H1 (cell line): ENCODE measurements at regions not wholly inside any gene's neighbourhood (a gene's known extent, or its start where the extent isn't known, plus 50 kb on each side); places are given as distances from the start of the nearest gene placed in this dataset.

ENCODE experiments used
- CTCF ChIA-PET: fragments of 300-600 bp; sonication (Branson Sonifier 250); formaldehyde crosslinking; loops from one replicate; lab custom pipeline; 2021; ENCODE audit not compliant: partially characterized antibody; lab: Charles Lee
- POLR2A ChIA-PET: fragments of 300-600 bp; sonication (Branson Sonifier 250); formaldehyde crosslinking; loops from one replicate; lab custom pipeline; 2021; ENCODE audit warnings: inconsistent platforms; ENCODE audit not compliant: partially characterized antibody; lab: Charles Lee
- DNase-seq, 2 experiments: peaks; one replicate each; pipeline versions ENCODE4 v3.0.0 to v3.0.0-alpha.2; 2010 to 2022; ENCODE audit warnings: low spot score in 2 of 2, low read depth in 1 of 2, mixed read lengths in 1 of 2
- FAIRE-seq: peaks from 2 replicates; lab custom pipeline; 2011; peaks lifted over from hg19 to GRCh38; lab: Jason Lieb, UNC
- H2AFZ ChIP-seq: 2 replicates; pipeline ENCODE4 v1.8.1; 2012; ENCODE audit warnings: low read length, inconsistent platforms
- H2AK5ac ChIP-seq: 2 replicates; pipeline ENCODE4 v1.6.1; 2013; ENCODE audit warnings: low read depth, low read length
- H2BK120ac ChIP-seq: replicated peaks from 2 replicates; pipeline ENCODE3; 2013; ENCODE audit warnings: low read depth, low read length, inconsistent platforms
- H2BK12ac ChIP-seq: 2 replicates; pipeline ENCODE4 v1.6.1; 2013; ENCODE audit warnings: low read depth, low read length
- H2BK15ac ChIP-seq: 2 replicates; pipeline ENCODE4 v1.6.1; 2013; ENCODE audit warnings: low read length
- H2BK20ac ChIP-seq: 2 replicates; pipeline ENCODE4 v1.6.1; 2013; ENCODE audit warnings: low read length
- H2BK5ac ChIP-seq: 2 replicates; pipeline ENCODE4 v1.6.1; 2013; ENCODE audit warnings: low read depth, low read length
- H3K14ac ChIP-seq: 2 replicates; pipeline ENCODE4 v1.6.1; 2013; ENCODE audit warnings: inconsistent platforms; ENCODE audit not compliant: insufficient read length
- H3K18ac ChIP-seq: 2 replicates; pipeline ENCODE4 v1.6.1; 2013; ENCODE audit warnings: low read length; ENCODE audit errors: extremely low read depth
- H3K23ac ChIP-seq: 2 replicates; pipeline ENCODE4 v1.6.1; 2013; ENCODE audit warnings: inconsistent platforms; ENCODE audit not compliant: insufficient read length
- H3K23me2 ChIP-seq: 2 replicates; pipeline ENCODE4 v1.6.1; 2013; ENCODE audit warnings: low read depth, low read length
- H3K27ac ChIP-seq: 2 replicates; pipeline ENCODE4 v1.6.1; 2011; ENCODE audit warnings: low read depth, low read length, inconsistent platforms
- H3K27me3 ChIP-seq, 4 experiments: replicated peaks in 1 of 4; 1 replicate in 1 of 4; 2 replicates in 3 of 4; pipeline versions ENCODE4 v1.6.1 to v1.8.1; 2011 to 2013; ENCODE audit warnings: low read length in 3 of 4, mild to moderate bottlenecking in 3 of 4, inconsistent platforms in 2 of 4, mixed read lengths in 2 of 4, moderate library complexity in 1 of 4; ENCODE audit not compliant: control insufficient read depth in 3 of 4, insufficient read depth in 3 of 4; ENCODE audit errors: extremely low read depth in 1 of 4
- H3K36me3 ChIP-seq, 4 experiments: 2 replicates each; pipeline versions ENCODE4 v1.6.1 to v1.8.1; 2011 to 2013; ENCODE audit warnings: mild to moderate bottlenecking in 4 of 4, low read length in 3 of 4, moderate library complexity in 2 of 4, control low read depth in 1 of 4, inconsistent platforms in 1 of 4; ENCODE audit not compliant: insufficient read depth in 4 of 4, control insufficient read depth in 2 of 4
- H3K4ac ChIP-seq: replicated peaks from 2 replicates; pipeline ENCODE3; 2013; ENCODE audit warnings: low read length, low read depth, mixed read lengths, inconsistent platforms; ENCODE audit not compliant: insufficient read length
- H3K4me1 ChIP-seq, 4 experiments: replicated peaks in 1 of 4; 1 replicate in 1 of 4; 2 replicates in 3 of 4; pipeline versions ENCODE4 v1.6.1 to v1.8.1; 2011 to 2013; ENCODE audit warnings: low read length in 3 of 4, inconsistent platforms in 2 of 4, mixed read lengths in 1 of 4; ENCODE audit not compliant: insufficient read depth in 4 of 4, control insufficient read depth in 3 of 4
- H3K4me2 ChIP-seq, 2 experiments: 2 replicates each; pipeline versions ENCODE4 v1.6.1 to v1.8.1; 2011 to 2013; ENCODE audit warnings: low read depth in 2 of 2, low read length in 2 of 2, control low read depth in 1 of 2, inconsistent platforms in 1 of 2, mild to moderate bottlenecking in 1 of 2; ENCODE audit not compliant: insufficient read depth in 1 of 2
- H3K4me3 ChIP-seq, 4 experiments: fragments of 200-600, 300-600 bp in 1 of 4; sonication (generic), shearing (Covaris generic), sonication (Bioruptor Twin) in 1 of 4; 2 replicates each; pipeline versions ENCODE4 v1.5.1 to v1.8.1; 2011 to 2016; ENCODE audit warnings: low read length in 4 of 4, low read depth in 3 of 4, control low read depth in 2 of 4, inconsistent platforms in 2 of 4, mild to moderate bottlenecking in 2 of 4, mixed read lengths in 1 of 4, moderate library complexity in 1 of 4; ENCODE audit not compliant: insufficient read depth in 2 of 4; ENCODE audit errors: extremely low read depth in 1 of 4
- H3K56ac ChIP-seq: replicated peaks from 2 replicates; pipeline ENCODE3; 2013; ENCODE audit warnings: low read depth, mild to moderate bottlenecking, mixed read lengths, low read length, inconsistent platforms; ENCODE audit not compliant: insufficient read length
- H3K79me1 ChIP-seq: 2 replicates; pipeline ENCODE4 v1.6.1; 2013; ENCODE audit warnings: low read depth, low read length, control low read depth
- H3K79me2 ChIP-seq, 2 experiments: 2 replicates each; pipeline versions ENCODE4 v1.6.1 to v1.8.1; 2012 to 2013; ENCODE audit warnings: low read length in 2 of 2, mild to moderate bottlenecking in 2 of 2, inconsistent platforms in 1 of 2; ENCODE audit not compliant: insufficient read depth in 2 of 2, control insufficient read depth in 1 of 2
- H3K9ac ChIP-seq, 4 experiments: replicated peaks in 1 of 4; 1 replicate in 1 of 4; 2 replicates in 3 of 4; pipeline versions ENCODE4 v1.6.1 to v1.8.1; 2011 to 2013; ENCODE audit warnings: low read depth in 3 of 4, low read length in 3 of 4, control low read depth in 2 of 4, mild to moderate bottlenecking in 2 of 4, moderate library complexity in 2 of 4, inconsistent platforms in 1 of 4; ENCODE audit errors: extremely low read depth in 1 of 4
- H3K9me3 ChIP-seq, 2 experiments: 2 replicates each; pipeline versions ENCODE4 v1.6.1 to v1.8.1; 2012 to 2013; ENCODE audit warnings: mild to moderate bottlenecking in 2 of 2, moderate library complexity in 2 of 2, control low read depth in 1 of 2, inconsistent platforms in 1 of 2, low read depth in 1 of 2, low read length in 1 of 2, mixed read lengths in 1 of 2; ENCODE audit not compliant: insufficient read depth in 2 of 2
- H4K20me1 ChIP-seq, 2 experiments: replicated peaks in 1 of 2; 2 replicates each; pipeline versions ENCODE3 to v1.8.1; 2011 to 2013; ENCODE audit warnings: inconsistent platforms in 2 of 2, low read length in 2 of 2, mild to moderate bottlenecking in 1 of 2; ENCODE audit not compliant: insufficient read depth in 2 of 2, control insufficient read depth in 1 of 2
- H4K5ac ChIP-seq: 2 replicates; pipeline ENCODE4 v1.6.1; 2013; ENCODE audit warnings: low read length, low read depth, mixed read lengths, inconsistent platforms; ENCODE audit not compliant: insufficient read length
- H4K8ac ChIP-seq: 2 replicates; pipeline ENCODE4 v1.8.0; 2013; ENCODE audit warnings: mild to moderate bottlenecking, moderate library complexity, low read length, inconsistent platforms; ENCODE audit not compliant: insufficient read depth; ENCODE audit errors: extremely low read depth
- H4K91ac ChIP-seq: replicated peaks from 2 replicates; pipeline ENCODE3; 2013; ENCODE audit warnings: low read length, mixed read lengths, inconsistent platforms; ENCODE audit not compliant: insufficient read length
- BRCA1 ChIP-seq: IDR thresholded peaks from 2 replicates; pipeline ENCODE4 v1.6.1; 2012; ENCODE audit warnings: low read depth, low read length, improper control_type of control experiment
- EGR1 ChIP-seq: IDR thresholded peaks from 2 replicates; pipeline ENCODE4 v1.6.1; 2011; ENCODE audit warnings: low read depth, low read length, borderline replicate concordance
- POLR2A ChIP-seq, 2 experiments: IDR thresholded peaks; 1 replicate in 1 of 2; 2 replicates in 1 of 2; pipeline ENCODE4 v1.6.1; 2011; ENCODE audit warnings: low read depth in 2 of 2, low read length in 2 of 2, mild to moderate bottlenecking in 2 of 2; ENCODE audit errors: control extremely low read depth in 1 of 2
- SP2 ChIP-seq: IDR thresholded peaks from 2 replicates; pipeline ENCODE4 v1.6.1; 2012; ENCODE audit warnings: mild to moderate bottlenecking, low read length, inconsistent platforms
- TCF12 ChIP-seq: IDR thresholded peaks from 2 replicates; pipeline ENCODE4 v1.6.1; 2011; ENCODE audit warnings: low read depth, mild to moderate bottlenecking, low read length
- ZNF274 ChIP-seq: IDR thresholded peaks from 2 replicates; pipeline ENCODE4 v1.7.0; 2012; ENCODE audit warnings: low read length, borderline replicate concordance; ENCODE audit errors: extremely low read depth
- WGBS, 2 experiments: shearing (Covaris generic) in 1 of 2; methylation state at CpG; one replicate each; pipeline versions ENCODE4 v1.1.6 to v1.1.7; 2013 to 2015; ENCODE audit warnings: low lambda C conversion rate in 2 of 2, mixed read lengths in 2 of 2, inconsistent platforms in 1 of 2, low coverage in 1 of 2, missing lambda C conversion rate in 1 of 2; ENCODE audit not compliant: insufficient replicate concordance in 2 of 2, insufficient coverage in 1 of 2, insufficient read length in 1 of 2; ENCODE audit errors: extremely low coverage in 1 of 2, missing lambda C conversion rate in 1 of 2; 5-methylcytosine and 5-hydroxymethylcytosine counted together

DNA sequence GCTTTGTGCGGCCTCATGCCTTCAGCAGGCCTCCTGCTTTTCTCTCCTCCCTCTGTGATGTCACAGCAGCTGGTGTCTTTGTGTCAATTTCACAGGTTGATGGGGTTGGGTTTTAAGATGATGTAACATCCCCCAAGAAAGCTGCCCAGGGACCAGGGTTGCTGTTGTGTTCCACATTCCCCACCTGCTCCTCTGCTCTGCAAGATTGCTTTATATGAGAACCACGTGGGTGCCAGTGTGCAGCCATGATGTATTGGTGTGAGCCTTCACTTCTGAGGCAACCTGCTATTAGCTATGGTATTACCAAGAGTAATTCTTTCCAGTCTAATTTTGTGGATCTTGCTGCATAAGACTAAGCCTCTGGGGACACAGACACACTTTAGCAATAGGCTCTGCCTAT is 213.0 kb upstream of the ADAMTS16 start:
- no peak overlapping the region for H3K9ac ChIP-seq
- no peaks in the 10 kb centered on the region; the same call in 1 of the 2 replicates for H3K23me2 ChIP-seq
- H2BK15ac ChIP-seq: no peak overlapping the region
- H2AK5ac ChIP-seq: no peak overlapping the region
- FAIRE-seq (no peak), DNase-seq (no peak)
- H4K91ac ChIP-seq: no peak overlapping the region
- no peak overlapping the region for H2BK120ac ChIP-seq
- no peaks in the 10 kb centered on the region; a peak in 1 of 7 replicates for H3K4me1 ChIP-seq
- H3K56ac ChIP-seq: no peak overlapping the region
- H2BK12ac ChIP-seq: no peak overlapping the region
- H3K27ac ChIP-seq: no peak overlapping the region
- H3K9me3 ChIP-seq: peaks cover 0 to 4% of the 10 kb centered on the region in 2 experiments; a peak in 1 of 4 replicates
- H3K27me3 ChIP-seq: no peaks in the 10 kb centered on the region
- no peak overlapping the region for H2AFZ ChIP-seq
- H4K5ac ChIP-seq: no peak overlapping the region
- no peak overlapping the region for H3K4me3 ChIP-seq
- no peaks in the 10 kb centered on the region for H3K79me2 ChIP-seq
- H3K4me2 ChIP-seq: no peak overlapping the region
- no peaks in the 10 kb centered on the region for H4K20me1 ChIP-seq
- no peak overlapping the region for H2BK20ac ChIP-seq
- no peaks in the 10 kb centered on the region for H3K36me3 ChIP-seq
- ChIA-PET POLR2A (no interaction called here), CTCF (interaction anchor here (4.4 kb wide), 1 partner anchor 15 kb away, joined by 30 read pairs; no protein-coding TSS in a partner anchor)
- no peak overlapping the region for H3K4ac ChIP-seq
- no peak overlapping the region for H2BK5ac ChIP-seq
- WGBS, 2 experiments: 93% methylated on average over 2 of the region's 2 CpGs; no CpG with 5 or more reads in 1 of the 2 experiments
- H3K14ac ChIP-seq: no peak overlapping the region
- no peak overlapping the region for H3K23ac ChIP-seq
- no peaks in the 10 kb centered on the region for H3K79me1 ChIP-seq
- H4K8ac ChIP-seq: no peak overlapping the region
- no peak overlapping the region for H3K18ac ChIP-seq
- TF ChIP-seq EGR1: no peak
- TF ChIP-seq SP2: no peak
- no peak for TF ChIP-seq ZNF274
- no peak for TF ChIP-seq POLR2A (IDR thresholded peaks at IDR 0.05; ENCODE audit: control extremely low read depth in 1 of 2, low read depth in 2 of 2, low read length in 2 of 2)
- TF ChIP-seq TCF12: no peak
- no peak for TF ChIP-seq BRCA1
